GM21360 (cell line): ENCODE measurements at regions not wholly inside any gene's neighbourhood (a gene's known extent, or its start where the extent isn't known, plus 50 kb on each side); places are given as distances from the start of the nearest gene placed in this dataset.

Experiments
- ATAC-seq: cut with Tn5 transposase; IDR thresholded peaks from one replicate; pipeline ENCODE4 v1.9.1; 2021; ENCODE audit warnings: mild to moderate bottlenecking, moderate library complexity; ENCODE audit not compliant: unreplicated experiment

- ATAC-seq, result no peak
Measured at GRCh38 chr6:156167016-156167624, 610.1 kb upstream of the ARID1B start.

- no peak for ATAC-seq
Measured at GRCh38 chr6:156166093-156166492, 611.1 kb upstream of the ARID1B start.

- no peak for ATAC-seq
Measured at GRCh38 chr6:156164701-156165452, 612.3 kb upstream of the ARID1B start.

- ATAC-seq, result no peak
Measured at GRCh38 chr6:156163311-156163710, 613.9 kb upstream of the ARID1B start.

GRCh38 chr6:156161471-156161870, 615.7 kb upstream of the ARID1B start:
- no peak for ATAC-seq

GRCh38 chr6:156160795-156161165, 616.4 kb upstream of the ARID1B start:
- no peak for ATAC-seq

- no peak for ATAC-seq
Measured at GRCh38 chr6:156160007-156160794, 617.0 kb upstream of the ARID1B start.

GRCh38 chr6:156154896-156155295, 622.3 kb upstream of the ARID1B start:
- no peak for ATAC-seq

GRCh38 chr6:156150391-156150790, 626.8 kb upstream of the ARID1B start:
- ATAC-seq, result no peak

- ATAC-seq, result no peak
Measured at GRCh38 chr6:156146891-156147290, 630.3 kb upstream of the ARID1B start.

- ATAC-seq, result peak; percentile 95
Measured at GRCh38 chr6:156131221-156131903, 645.8 kb upstream of the ARID1B start.

- no peak for ATAC-seq
Measured at GRCh38 chr6:156126535-156126934, 650.6 kb upstream of the ARID1B start.

- no peak for ATAC-seq
Measured at GRCh38 chr6:156125844-156126243, 651.3 kb upstream of the ARID1B start.

- no peak for ATAC-seq
Measured at GRCh38 chr6:156123731-156124130, 653.4 kb upstream of the ARID1B start.

GRCh38 chr6:156121973-156122372, 655.2 kb upstream of the ARID1B start:
- no peak for ATAC-seq

GRCh38 chr6:156114541-156114940, 658.9 kb upstream of the NOX3 start:
- no peak for ATAC-seq

- ATAC-seq, result no peak
Measured at GRCh38 chr6:156113631-156114030, 658.0 kb upstream of the NOX3 start.

GRCh38 chr6:156111913-156112312, 656.3 kb upstream of the NOX3 start:
- ATAC-seq, result no peak

GRCh38 chr6:156110249-156110648, 654.6 kb upstream of the NOX3 start:
- ATAC-seq, result no peak

- no peak for ATAC-seq
Measured at GRCh38 chr6:156109713-156110112, 654.1 kb upstream of the NOX3 start.

- ATAC-seq, result no peak
Measured at GRCh38 chr6:156107624-156108101, 652.0 kb upstream of the NOX3 start.
